K562 (cell line): ENCODE measurements at regions not wholly inside any gene's neighbourhood (a gene's known extent, or its start where the extent isn't known, plus 50 kb on each side); places are given as distances from the start of the nearest gene placed in this dataset.

Experiments used
- ARNT ChIP-seq, 2 experiments: fragments of 450-650 bp; IDR thresholded peaks; 2 replicates each; pipeline ENCODE4 v1.6.1; 2016; ENCODE audit warnings: mild to moderate bottlenecking in 1 of 2
- EP300 ChIP-seq: IDR thresholded peaks from 2 replicates; pipeline ENCODE4 v1.6.1; 2012; ENCODE audit warnings: low read length, improper control_type of control experiment
- GABPA ChIP-seq: fragments of 200-800 bp; sonication (Bioruptor generic); conservative IDR thresholded peaks from 2 replicates; pipeline ENCODE4 v1.6.1; 2016; ENCODE audit warnings: low read depth, missing genetic modification characterization, missing compliant biosample characterization
- HNRNPK ChIP-seq: fragments of 200-400 bp; formaldehyde crosslinking; IDR thresholded peaks from one replicate; pipeline ENCODE4 v1.6.1; 2018; ENCODE audit warnings: mild to moderate bottlenecking, low read depth, low read length; ENCODE audit not compliant: poor library complexity, severe bottlenecking
- POLR2A ChIP-seq: fragments of 450-650 bp; conservative IDR thresholded peaks from 2 replicates; pipeline ENCODE4 v1.6.1; 2016
- RBBP5 ChIP-seq: fragments of 200-600 bp; sonication (generic); IDR thresholded peaks from 2 replicates; pipeline ENCODE4 v1.6.1; 2012; ENCODE audit warnings: borderline replicate concordance, mild to moderate bottlenecking, low read length, control low read depth, inconsistent platforms; ENCODE audit not compliant: insufficient read depth, poor library complexity, severe bottlenecking
- SIX5 ChIP-seq, 2 experiments: IDR thresholded peaks; 2 replicates each; pipeline ENCODE4 v1.6.1; 2011; ENCODE audit warnings: low read length in 2 of 2, borderline replicate concordance in 1 of 2, low read depth in 1 of 2, mild to moderate bottlenecking in 1 of 2, moderate library complexity in 1 of 2; ENCODE audit not compliant: insufficient read depth in 1 of 2
- SMAD3 ChIP-seq: fragments of 450-650 bp; formaldehyde crosslinking; conservative IDR thresholded peaks from 2 replicates; pipeline ENCODE4 v1.4.0; 2020; ENCODE audit warnings: mild to moderate bottlenecking
- SP2 ChIP-seq: IDR thresholded peaks from 2 replicates; pipeline ENCODE4 v1.6.1; 2011; ENCODE audit warnings: mild to moderate bottlenecking, low read depth, low read length, moderate library complexity; ENCODE audit not compliant: poor library complexity, severe bottlenecking; ENCODE audit errors: extremely low read depth
- ZNF146 ChIP-seq: IDR thresholded peaks from one replicate; pipeline ENCODE4 v1.6.1; 2018; ENCODE audit warnings: missing compliant biosample characterization; ENCODE audit not compliant: unreplicated experiment
- ZNF274 ChIP-seq: IDR thresholded peaks from 2 replicates; pipeline ENCODE4 v1.6.1; 2011; ENCODE audit warnings: low read depth, mild to moderate bottlenecking, low read length, moderate library complexity, borderline replicate concordance
- TF ChIP-seq, protein P1 (sequence below), 3 experiments: IDR thresholded peaks in 2 of 3; conservative IDR thresholded peaks in 1 of 3; 2 replicates each; pipeline ENCODE4 v1.5.1; 2011 to 2012; ENCODE audit warnings: low read length in 3 of 3, mild to moderate bottlenecking in 3 of 3, control low read depth in 2 of 3, improper control_type of control experiment in 1 of 3, inconsistent platforms in 1 of 3, low read depth in 1 of 3, mixed read lengths in 1 of 3, moderate library complexity in 1 of 3; ENCODE audit not compliant: insufficient read depth in 2 of 3
- TF ChIP-seq, protein P2 (sequence below): fragments of 450-650 bp; IDR thresholded peaks from 2 replicates; pipeline ENCODE4 v1.6.1; 2016
- TF ChIP-seq, protein P3 (sequence below), 2 experiments: IDR thresholded peaks; 2 replicates each; pipeline ENCODE4 v1.6.1; 2012; ENCODE audit warnings: improper control_type of control experiment in 2 of 2, low read depth in 2 of 2, low read length in 2 of 2, borderline replicate concordance in 1 of 2

DNA sequence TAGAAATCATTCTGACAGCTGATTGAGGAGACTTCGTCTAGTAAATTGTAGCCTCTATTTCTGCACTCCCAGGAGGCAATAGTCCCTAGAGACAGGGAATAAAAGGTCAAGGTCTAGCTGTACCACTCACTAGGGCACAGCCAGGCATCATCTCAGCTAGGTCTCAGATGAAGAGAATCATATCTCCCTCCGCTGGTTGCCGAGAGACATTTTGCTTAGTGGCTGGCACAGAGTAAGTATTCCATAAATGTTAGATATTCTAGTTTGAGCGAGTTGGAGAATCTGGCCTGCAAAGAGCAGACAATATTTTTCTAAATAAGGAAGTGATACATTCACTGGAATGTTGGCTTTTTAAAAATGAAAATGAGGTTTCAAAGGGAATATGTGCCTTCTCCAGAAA is 180.4 kb upstream of the ACTBL2 start:
- TF ChIP-seq ZNF146 (CRISPR knock-in tag): no peak
- TF ChIP-seq, protein P1, sequence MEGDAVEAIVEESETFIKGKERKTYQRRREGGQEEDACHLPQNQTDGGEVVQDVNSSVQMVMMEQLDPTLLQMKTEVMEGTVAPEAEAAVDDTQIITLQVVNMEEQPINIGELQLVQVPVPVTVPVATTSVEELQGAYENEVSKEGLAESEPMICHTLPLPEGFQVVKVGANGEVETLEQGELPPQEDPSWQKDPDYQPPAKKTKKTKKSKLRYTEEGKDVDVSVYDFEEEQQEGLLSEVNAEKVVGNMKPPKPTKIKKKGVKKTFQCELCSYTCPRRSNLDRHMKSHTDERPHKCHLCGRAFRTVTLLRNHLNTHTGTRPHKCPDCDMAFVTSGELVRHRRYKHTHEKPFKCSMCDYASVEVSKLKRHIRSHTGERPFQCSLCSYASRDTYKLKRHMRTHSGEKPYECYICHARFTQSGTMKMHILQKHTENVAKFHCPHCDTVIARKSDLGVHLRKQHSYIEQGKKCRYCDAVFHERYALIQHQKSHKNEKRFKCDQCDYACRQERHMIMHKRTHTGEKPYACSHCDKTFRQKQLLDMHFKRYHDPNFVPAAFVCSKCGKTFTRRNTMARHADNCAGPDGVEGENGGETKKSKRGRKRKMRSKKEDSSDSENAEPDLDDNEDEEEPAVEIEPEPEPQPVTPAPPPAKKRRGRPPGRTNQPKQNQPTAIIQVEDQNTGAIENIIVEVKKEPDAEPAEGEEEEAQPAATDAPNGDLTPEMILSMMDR (IDR thresholded peaks at IDR 0.05 in 2 of 3, conservative IDR thresholded peaks at IDR 0.05 in 1 of 3; ENCODE audit: insufficient read depth in 2 of 3, low read depth in 1 of 3, low read length in 3 of 3): no peak
- no peak for TF ChIP-seq SMAD3 (CRISPR knock-in tag)
- TF ChIP-seq ZNF274: no peak
- TF ChIP-seq RBBP5: no peak
- no peak for TF ChIP-seq SIX5 (IDR thresholded peaks at IDR 0.05; ENCODE audit: borderline replicate concordance in 1 of 2, insufficient read depth in 1 of 2, low read depth in 1 of 2, low read length in 2 of 2)
- TF ChIP-seq GABPA (tag): no peak
- TF ChIP-seq, protein P2, sequence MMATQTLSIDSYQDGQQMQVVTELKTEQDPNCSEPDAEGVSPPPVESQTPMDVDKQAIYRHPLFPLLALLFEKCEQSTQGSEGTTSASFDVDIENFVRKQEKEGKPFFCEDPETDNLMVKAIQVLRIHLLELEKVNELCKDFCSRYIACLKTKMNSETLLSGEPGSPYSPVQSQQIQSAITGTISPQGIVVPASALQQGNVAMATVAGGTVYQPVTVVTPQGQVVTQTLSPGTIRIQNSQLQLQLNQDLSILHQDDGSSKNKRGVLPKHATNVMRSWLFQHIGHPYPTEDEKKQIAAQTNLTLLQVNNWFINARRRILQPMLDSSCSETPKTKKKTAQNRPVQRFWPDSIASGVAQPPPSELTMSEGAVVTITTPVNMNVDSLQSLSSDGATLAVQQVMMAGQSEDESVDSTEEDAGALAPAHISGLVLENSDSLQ: no peak
- TF ChIP-seq, protein P3, sequence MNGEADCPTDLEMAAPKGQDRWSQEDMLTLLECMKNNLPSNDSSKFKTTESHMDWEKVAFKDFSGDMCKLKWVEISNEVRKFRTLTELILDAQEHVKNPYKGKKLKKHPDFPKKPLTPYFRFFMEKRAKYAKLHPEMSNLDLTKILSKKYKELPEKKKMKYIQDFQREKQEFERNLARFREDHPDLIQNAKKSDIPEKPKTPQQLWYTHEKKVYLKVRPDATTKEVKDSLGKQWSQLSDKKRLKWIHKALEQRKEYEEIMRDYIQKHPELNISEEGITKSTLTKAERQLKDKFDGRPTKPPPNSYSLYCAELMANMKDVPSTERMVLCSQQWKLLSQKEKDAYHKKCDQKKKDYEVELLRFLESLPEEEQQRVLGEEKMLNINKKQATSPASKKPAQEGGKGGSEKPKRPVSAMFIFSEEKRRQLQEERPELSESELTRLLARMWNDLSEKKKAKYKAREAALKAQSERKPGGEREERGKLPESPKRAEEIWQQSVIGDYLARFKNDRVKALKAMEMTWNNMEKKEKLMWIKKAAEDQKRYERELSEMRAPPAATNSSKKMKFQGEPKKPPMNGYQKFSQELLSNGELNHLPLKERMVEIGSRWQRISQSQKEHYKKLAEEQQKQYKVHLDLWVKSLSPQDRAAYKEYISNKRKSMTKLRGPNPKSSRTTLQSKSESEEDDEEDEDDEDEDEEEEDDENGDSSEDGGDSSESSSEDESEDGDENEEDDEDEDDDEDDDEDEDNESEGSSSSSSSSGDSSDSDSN (IDR thresholded peaks at IDR 0.05; ENCODE audit: borderline replicate concordance in 1 of 2, low read depth in 2 of 2, low read length in 2 of 2): no peak
- no peak for TF ChIP-seq ARNT (IDR thresholded peaks at IDR 0.05)
- TF ChIP-seq HNRNPK: no peak
- TF ChIP-seq SP2: no peak
- TF ChIP-seq EP300: no peak
- no peak for TF ChIP-seq POLR2A
